SK-N-SH (cell line): ENCODE measurements at regions not wholly inside any gene's neighbourhood (a gene's known extent, or its start where the extent isn't known, plus 50 kb on each side); places are given as distances from the start of the nearest gene placed in this dataset.

ENCODE experiments used
- CTCF ChIA-PET: fragments of 300-600, 350-600 bp; formaldehyde crosslinking; extraction: SDS; loops from one replicate; lab custom pipeline; 2021; lab: Yijun Ruan, JAX
- POLR2A ChIA-PET: fragments of 350-600 bp; sonication (Branson Sonifier 250); formaldehyde crosslinking; extraction: SDS; loops from one replicate; lab custom pipeline; 2020; ENCODE audit warnings: antibody characterized with exemption, inconsistent platforms; lab: Yijun Ruan, JAX
- DNase-seq: peaks from one replicate; pipeline ENCODE4 v3.0.0; 2012
- H2AFZ ChIP-seq: fragments of 200-600 bp; sonication (generic); 2 replicates; pipeline ENCODE4 v1.8.1; 2016; ENCODE audit warnings: antibody characterized with exemption, mild to moderate bottlenecking, low read depth
- H3F3A ChIP-seq: fragments of 200-600 bp; sonication (generic); replicated peaks from 2 replicates; pipeline ENCODE3; 2016; ENCODE audit warnings: antibody characterized with exemption, mild to moderate bottlenecking; ENCODE audit not compliant: insufficient read depth
- H3K27ac ChIP-seq, 2 experiments: fragments of 200-500 bp in 1 of 2; fragments of 200-600 bp in 1 of 2; sonication (Bioruptor generic) in 1 of 2; sonication (generic), shearing (Covaris generic) in 1 of 2; 2 replicates each; pipeline versions ENCODE4 v1.5.1 to v1.6.1; 2014 to 2016; ENCODE audit warnings: low read depth in 2 of 2, inconsistent platforms in 1 of 2, low read length in 1 of 2, mild to moderate bottlenecking in 1 of 2, mixed read lengths in 1 of 2
- H3K27me3 ChIP-seq: fragments of 200-600 bp; sonication (generic), shearing (Covaris generic); 2 replicates; pipeline ENCODE4 v1.6.1; 2016; ENCODE audit warnings: mixed run types; ENCODE audit not compliant: insufficient read depth
- H3K36me3 ChIP-seq, 2 experiments: fragments of 200-500 bp in 1 of 2; fragments of 200-600 bp in 1 of 2; sonication (Bioruptor generic) in 1 of 2; sonication (generic) in 1 of 2; replicated peaks in 1 of 2; 2 replicates each; pipeline versions ENCODE3 to v1.5.1; 2014 to 2016; ENCODE audit warnings: low read length in 1 of 2, mild to moderate bottlenecking in 1 of 2; ENCODE audit not compliant: insufficient read depth in 2 of 2, control insufficient read depth in 1 of 2
- H3K4me1 ChIP-seq, 2 experiments: fragments of 200-500 bp in 1 of 2; fragments of 200-600 bp in 1 of 2; sonication (Bioruptor generic) in 1 of 2; sonication (generic), shearing (Covaris generic) in 1 of 2; 2 replicates each; pipeline versions ENCODE4 v1.5.1 to v1.6.1; 2014 to 2016; ENCODE audit warnings: low read depth in 1 of 2, low read length in 1 of 2, mixed run types in 1 of 2; ENCODE audit not compliant: insufficient read depth in 2 of 2, control insufficient read depth in 1 of 2
- H3K4me2 ChIP-seq: fragments of 200-600 bp; sonication (generic), shearing (Covaris generic); 2 replicates; pipeline ENCODE4 v1.6.1; 2017; ENCODE audit warnings: mixed run types
- H3K4me3 ChIP-seq, 2 experiments: fragments of 200-500 bp in 1 of 2; fragments of 200-600 bp in 1 of 2; sonication (Bioruptor generic) in 1 of 2; sonication (generic), shearing (Covaris generic) in 1 of 2; 2 replicates each; pipeline versions ENCODE4 v1.5.1 to v1.8.1; 2014 to 2016; ENCODE audit warnings: low read depth in 2 of 2, inconsistent platforms in 1 of 2, low read length in 1 of 2, mild to moderate bottlenecking in 1 of 2, mixed read lengths in 1 of 2, moderate library complexity in 1 of 2
- H3K79me2 ChIP-seq: fragments of 200-600 bp; sonication (generic); 2 replicates; pipeline ENCODE4 v1.8.1; 2017; ENCODE audit warnings: mild to moderate bottlenecking; ENCODE audit not compliant: insufficient read depth
- H3K9ac ChIP-seq: fragments of 200-600 bp; sonication (generic); 2 replicates; pipeline ENCODE4 v1.6.1; 2017; ENCODE audit warnings: mixed run types
- H3K9me2 ChIP-seq: fragments of 200-600 bp; sonication (generic); 2 replicates; pipeline ENCODE4 v1.6.1; 2017; ENCODE audit warnings: mixed run types
- H3K9me3 ChIP-seq: fragments of 200-600 bp; sonication (generic); 2 replicates; pipeline ENCODE4 v1.6.1; 2017; ENCODE audit warnings: mixed run types, mild to moderate bottlenecking, moderate library complexity
- H4K20me1 ChIP-seq: fragments of 200-600 bp; sonication (generic); 2 replicates; pipeline ENCODE4 v1.6.1; 2017; ENCODE audit warnings: mild to moderate bottlenecking, mixed run types; ENCODE audit not compliant: insufficient read depth
- CTCF ChIP-seq: fragments of 200-600 bp; sonication (generic); IDR thresholded peaks from 2 replicates; pipeline ENCODE4 v1.6.1; 2017; ENCODE audit warnings: antibody characterized with exemption, mild to moderate bottlenecking, moderate library complexity
- FOXM1 ChIP-seq: IDR thresholded peaks from 2 replicates; pipeline ENCODE4 v1.4.0; 2012; ENCODE audit warnings: low read depth, mild to moderate bottlenecking
- GABPA ChIP-seq: IDR thresholded peaks from 2 replicates; pipeline ENCODE4 v1.4.0; 2012; ENCODE audit warnings: low read depth, mild to moderate bottlenecking
- GATA2 ChIP-seq: sonication (generic); formaldehyde crosslinking; IDR thresholded peaks from 2 replicates; pipeline ENCODE4 v1.5.0; 2020; ENCODE audit warnings: mild to moderate bottlenecking, missing genetic modification reagents
- MEF2A ChIP-seq: IDR thresholded peaks from 2 replicates; pipeline ENCODE4 v1.4.0; 2012; ENCODE audit warnings: low read depth, borderline replicate concordance
- MXI1 ChIP-seq: IDR thresholded peaks from 2 replicates; pipeline ENCODE4 v1.6.1; 2012; ENCODE audit warnings: mild to moderate bottlenecking, low read depth, low read length, improper control_type of control experiment
- REST ChIP-seq: IDR thresholded peaks from 2 replicates; pipeline ENCODE4 v1.6.1; 2012; ENCODE audit warnings: mild to moderate bottlenecking, low read depth, low read length, moderate library complexity
- WGBS: methylation state at CpG from one replicate; pipeline ENCODE4 v1.1.6; 2017; ENCODE audit warnings: low lambda C conversion rate; 5-methylcytosine and 5-hydroxymethylcytosine counted together
- TF ChIP-seq, protein P1 (sequence below): IDR thresholded peaks from 2 replicates; pipeline ENCODE4 v1.4.0; 2012; ENCODE audit warnings: low read depth

GRCh38 chr3:103306104-103306503 is 871.3 kb downstream of the ZPLD1 start:
- 54% methylated on average over 4 of the region's 4 CpGs for WGBS
- Histone ChIP-seq H3K9ac (no peak overlapping the region), H3K9me3 (no peaks in the 10 kb centered on the region), H3F3A (no peaks in the 10 kb centered on the region)
- DNase-seq, result no peak
- TF ChIP-seq REST (no peak), MXI1 (no peak), GABPA (no peak), GATA2 (CRISPR knock-in tag) (no peak), FOXM1 (no peak)
- TF ChIP-seq, protein P1, sequence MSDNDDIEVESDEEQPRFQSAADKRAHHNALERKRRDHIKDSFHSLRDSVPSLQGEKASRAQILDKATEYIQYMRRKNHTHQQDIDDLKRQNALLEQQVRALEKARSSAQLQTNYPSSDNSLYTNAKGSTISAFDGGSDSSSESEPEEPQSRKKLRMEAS, result no peak
- TF ChIP-seq, all 33 proteins: peak for 0
- 0 out of 2 replicates have a peak, but pooled peaks cover 3% of the 10 kb centered on the region for H3K9me2 ChIP-seq
- no peak overlapping the region for H3K27ac ChIP-seq
- H3K27me3 ChIP-seq, result no peaks in the 10 kb centered on the region
- no peak overlapping the region for H2AFZ ChIP-seq
- no peaks in the 10 kb centered on the region for H3K36me3 ChIP-seq
- H3K4me2 ChIP-seq, result no peak overlapping the region
- H4K20me1 ChIP-seq, result no peaks in the 10 kb centered on the region
- H3K4me3 ChIP-seq, result no peak overlapping the region
- CTCF ChIA-PET, result interaction anchor here (1.6 kb wide), 1 partner anchor 10 kb away, joined by 5 read pairs; no protein-coding TSS in a partner anchor
- H3K79me2 ChIP-seq, result no peaks in the 10 kb centered on the region
- POLR2A ChIA-PET, result no interaction called here
- no peaks in the 10 kb centered on the region for H3K4me1 ChIP-seq

GRCh38 chr3:103308921-103309320 is 874.1 kb downstream of the ZPLD1 start:
- Histone ChIP-seq H3K9me2 (0 out of 2 replicates have a peak, but pooled peaks cover 3% of the 10 kb centered on the region), H2AFZ (no peak overlapping the region), H4K20me1 (no peaks in the 10 kb centered on the region), H3K4me2 (no peak overlapping the region), H3K36me3 (no peaks in the 10 kb centered on the region), H3K9ac (no peak overlapping the region), H3K4me1 (no peaks in the 10 kb centered on the region), H3F3A (no peaks in the 10 kb centered on the region), H3K27ac (no peak overlapping the region), H3K4me3 (no peak overlapping the region; a peak in 1 of 4 replicates), H3K9me3 (no peaks in the 10 kb centered on the region), H3K79me2 (no peaks in the 10 kb centered on the region), H3K27me3 (no peaks in the 10 kb centered on the region)
- ChIA-PET POLR2A (no interaction called here), CTCF (interaction anchor here (1.7 kb wide), 1 partner anchor 13 kb away, joined by 4 read pairs; no protein-coding TSS in a partner anchor)
- 56% methylated on average over 1 of the region's 1 CpG for WGBS
- DNase-seq, result no peak
- TF ChIP-seq MEF2A (no peak), CTCF (peak; percentile 18; the same call in 1 of the 2 replicates), MXI1 (no peak)
